AG04450 (cell line): ENCODE measurements at regions not wholly inside any gene's neighbourhood (a gene's known extent, or its start where the extent isn't known, plus 50 kb on each side); places are given as distances from the start of the nearest gene placed in this dataset.

Experiments
- CTCF ChIA-PET: fragments of 300-600, 350-600 bp; formaldehyde crosslinking; extraction: SDS; loops from one replicate; lab custom pipeline; 2022; ENCODE audit warnings: antibody characterized with exemption, inconsistent platforms; lab: Charles Lee
- POLR2A ChIA-PET: fragments of 350-600 bp; formaldehyde crosslinking; extraction: SDS; loops from one replicate; lab custom pipeline; 2021; ENCODE audit warnings: antibody characterized with exemption, inconsistent platforms; lab: Yijun Ruan, JAX
- DNase-seq: peaks from one replicate; pipeline ENCODE4 v3.0.0-alpha.2; 2011; ENCODE audit warnings: low read depth, low spot score
- H3K27ac ChIP-seq: one replicate; pipeline ENCODE4 v1.5.1; 2012; ENCODE audit warnings: low read depth, low read length, control low read depth
- H3K27me3 ChIP-seq: one replicate; pipeline ENCODE4 v1.6.0; 2012; ENCODE audit warnings: low read length; ENCODE audit not compliant: control insufficient read depth, insufficient read depth
- H3K4me3 ChIP-seq: 2 replicates; pipeline ENCODE4 v1.5.1; 2011; ENCODE audit warnings: mild to moderate bottlenecking, low read depth, low read length, control low read depth
- H3K9me3 ChIP-seq: 2 replicates; pipeline ENCODE4 v1.5.1; 2012; ENCODE audit warnings: low read length; ENCODE audit not compliant: control insufficient read depth, insufficient read depth
- CTCF ChIP-seq: IDR thresholded peaks from 2 replicates; pipeline ENCODE4 v1.5.1; 2011; ENCODE audit warnings: low read depth, low read length, control low read depth, inconsistent platforms

GRCh38 chr2:57497489-57498096 lies 549.0 kb upstream of the VRK2 start:
- Histone ChIP-seq H3K9me3 (no peaks in the 10 kb centered on the region; the same call in 1 of the 2 replicates), H3K27me3 (no peaks in the 10 kb centered on the region), H3K27ac (no peak overlapping the region), H3K4me3 (no peak overlapping the region)
- peak; percentile 72 for TF ChIP-seq CTCF
- CTCF ChIA-PET = interaction anchor here (0.6 to 2.1 kb wide), 14 partner anchors 10 to 1314 kb away, joined by 3 to 13 read pairs (median 4); partner anchors contain the start of gene CCDC85A
- DNase-seq = no peak
- POLR2A ChIA-PET = no interaction called here

GRCh38 chr2:57504787-57505186 lies 541.8 kb upstream of the VRK2 start:
- CTCF ChIA-PET = no interaction called here
- Histone ChIP-seq H3K4me3 (no peak overlapping the region), H3K9me3 (no peaks in the 10 kb centered on the region), H3K27ac (no peak overlapping the region), H3K27me3 (no peaks in the 10 kb centered on the region)
- no peak for TF ChIP-seq CTCF
- no peak for DNase-seq
- POLR2A ChIA-PET = no interaction called here

GRCh38 chr2:57509189-57509588 lies 537.4 kb upstream of the VRK2 start:
- Histone ChIP-seq H3K27me3 (no peaks in the 10 kb centered on the region), H3K9me3 (no peaks in the 10 kb centered on the region), H3K4me3 (no peak overlapping the region), H3K27ac (no peak overlapping the region)
- no peak for TF ChIP-seq CTCF
- no peak for DNase-seq
- ChIA-PET POLR2A (no interaction called here), CTCF (no interaction called here)

GRCh38 chr2:57510704-57511103 lies 535.9 kb upstream of the VRK2 start:
- POLR2A ChIA-PET = no interaction called here
- Histone ChIP-seq H3K27me3 (no peaks in the 10 kb centered on the region), H3K27ac (no peak overlapping the region), H3K4me3 (no peak overlapping the region), H3K9me3 (no peaks in the 10 kb centered on the region)
- TF ChIP-seq CTCF = no peak
- CTCF ChIA-PET = no interaction called here
- no peak for DNase-seq

GRCh38 chr2:57515366-57515765 lies 531.2 kb upstream of the VRK2 start:
- H3K9me3 ChIP-seq = no peaks in the 10 kb centered on the region
- no peaks in the 10 kb centered on the region for H3K27me3 ChIP-seq
- CTCF ChIA-PET = interaction anchor here (0.9 to 1.8 kb wide), 2 partner anchors 1332 to 1385 kb away, joined by 3 to 14 read pairs; partner anchors contain the start of gene CCDC85A
- no peak for TF ChIP-seq CTCF
- H3K27ac ChIP-seq = no peak overlapping the region
- H3K4me3 ChIP-seq = no peak overlapping the region
- POLR2A ChIA-PET = no interaction called here
- DNase-seq = no peak
